ENCODE measurements at regions not wholly inside any gene's neighbourhood (a gene's known extent, or its start where the extent isn't known, plus 50 kb on each side); places are given as distances from the start of the nearest gene placed in this dataset.

DNA sequence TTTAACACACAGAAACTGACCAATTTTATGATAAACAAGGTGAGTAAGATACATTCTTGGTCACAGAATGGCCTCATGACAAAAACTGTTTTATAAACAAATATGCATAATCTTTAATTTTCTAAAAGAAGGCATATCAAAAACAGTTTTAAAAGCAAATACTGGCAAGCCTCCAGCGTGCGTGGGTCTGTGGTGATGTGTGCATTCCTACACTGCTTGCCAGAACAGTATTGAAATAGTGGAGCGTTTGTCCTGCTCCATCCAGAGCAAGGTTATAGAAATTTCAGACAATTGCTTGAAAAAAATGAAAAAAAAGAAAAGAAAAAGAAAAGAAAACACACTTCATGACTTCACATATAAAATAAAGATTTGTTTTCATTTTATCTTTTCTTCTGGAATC lies 140.9 kb downstream of the MZT1 start:
- no peak for TF ChIP-seq CTCF (conservative IDR thresholded peaks at IDR 0.05 in 1 of 2, IDR thresholded peaks at IDR 0.05 in 1 of 2; ENCODE audit: low read depth in 1 of 2, low read length in 2 of 2)
- TF ChIP-seq EZH2 (IDR thresholded peaks at IDR 0.05; ENCODE audit: low read length, missing control alignments), result no peak

Measured in fibroblast of lung (primary cell).